T47D (cell line): ENCODE measurements at regions not wholly inside any gene's neighbourhood (a gene's known extent, or its start where the extent isn't known, plus 50 kb on each side); places are given as distances from the start of the nearest gene placed in this dataset.

Experiments used
- DNase-seq, 2 experiments: peaks; one replicate each; pipeline versions ENCODE4 v3.0.0 to v3.0.0-alpha.2; 2011 to 2012; ENCODE audit warnings: low read depth in 1 of 2, low spot score in 1 of 2
- JUND ChIP-seq: IDR thresholded peaks from 2 replicates; pipeline ENCODE4 v1.6.1; 2012; ENCODE audit warnings: low read depth
- in situ Hi-C: cut with HindIII; loops from 2 replicates; pipeline ENCODE4 v1.10.0; 2016; ENCODE audit warnings: low sequenced_read_pairs, low pct_unique_long_range_greater_than_20kb

- DNase-seq: peak in 1 of 2 experiments; percentile 57
- TF ChIP-seq JUND: no peak
- in situ Hi-C loops: no loop called here
Measured at GRCh38 chr2:56009758-56010458, 86.3 kb upstream of the EFEMP1 start.

- no peak for DNase-seq
- TF ChIP-seq JUND: no peak
- in situ Hi-C loops: no loop called here
Measured at GRCh38 chr2:56011624-56012023, 88.0 kb upstream of the EFEMP1 start.

GRCh38 chr2:56012221-56012765, 88.7 kb upstream of the EFEMP1 start:
- no peak for TF ChIP-seq JUND
- in situ Hi-C loops: no loop called here

GRCh38 chr2:56013475-56013874, 89.9 kb upstream of the EFEMP1 start:
- TF ChIP-seq JUND: no peak
- in situ Hi-C loops: no loop called here
- DNase-seq: no peak

More at GRCh38 chr2:56012221-56012765, 88.7 kb upstream of the EFEMP1 start:
- DNase-seq: no peak

GRCh38 chr2:56014046-56014730, 90.6 kb upstream of the EFEMP1 start:
- in situ Hi-C loops: no loop called here
- no peak for TF ChIP-seq JUND
- DNase-seq: no peak

- no peak for TF ChIP-seq JUND
- DNase-seq: no peak
- in situ Hi-C loops: no loop called here
Measured at GRCh38 chr2:56015711-56016115, 92.1 kb upstream of the EFEMP1 start.

- DNase-seq: no peak
- in situ Hi-C loops: no loop called here
- TF ChIP-seq JUND: no peak
Measured at GRCh38 chr2:56017784-56018183, 94.2 kb upstream of the EFEMP1 start.

- no peak for DNase-seq
- in situ Hi-C loops: no loop called here
- no peak for TF ChIP-seq JUND
Measured at GRCh38 chr2:56018267-56018666, 94.7 kb upstream of the EFEMP1 start.

- in situ Hi-C loops: no loop called here
- TF ChIP-seq JUND: no peak
- no peak for DNase-seq
Measured at GRCh38 chr2:56021136-56021474, 97.5 kb upstream of the EFEMP1 start.

GRCh38 chr2:56021579-56021978, 98.0 kb upstream of the EFEMP1 start:
- DNase-seq: no peak

GRCh38 chr2:56025469-56026193, 102.0 kb upstream of the EFEMP1 start:
- in situ Hi-C loops: no loop called here
- DNase-seq: no peak
- TF ChIP-seq JUND: no peak

More at GRCh38 chr2:56021579-56021978, 98.0 kb upstream of the EFEMP1 start:
- in situ Hi-C loops: no loop called here
- TF ChIP-seq JUND: no peak

GRCh38 chr2:56026828-56027227, 103.2 kb upstream of the EFEMP1 start:
- no peak for DNase-seq
- in situ Hi-C loops: no loop called here
- no peak for TF ChIP-seq JUND

GRCh38 chr2:56030062-56030461, 106.5 kb upstream of the EFEMP1 start:
- DNase-seq: no peak
- no peak for TF ChIP-seq JUND
- in situ Hi-C loops: no loop called here
